K562 (cell line): ENCODE measurements at regions not wholly inside any gene's neighbourhood (a gene's known extent, or its start where the extent isn't known, plus 50 kb on each side); places are given as distances from the start of the nearest gene placed in this dataset.

ENCODE experiments used
- ATAC-seq: fragments of 200-7000 bp; cut with Tn5 transposase; 3 replicates; pipeline ENCODE4 v1.9.1; 2020; ENCODE audit warnings: moderate library complexity
- BruUV-seq: library from RNA; stranded (reverse); fragments of 400-500 nt; replicated peaks from 2 replicates; lab custom pipeline; 2021; lab: Mats Ljungman, UMichigan
- CTCF ChIA-PET: fragments of 300-600 bp; formaldehyde crosslinking; extraction: SDS; loops from one replicate; lab custom pipeline; 2021; ENCODE audit warnings: low intra/inter-chr PET ratio; lab: Yijun Ruan, JAX
- POLR2A ChIA-PET: fragments of 300-600, 350-650 bp; sonication (Branson Sonifier 250); formaldehyde crosslinking; extraction: SDS; loops from one replicate; lab custom pipeline; 2021; ENCODE audit warnings: antibody characterized with exemption, inconsistent platforms; lab: Yijun Ruan, JAX
- DNase-seq, 4 experiments: peaks; one replicate each; pipeline versions ENCODE4 v3.0.0 to v3.0.0-alpha.2; 2011 to 2018; ENCODE audit warnings: low spot score in 3 of 4, mixed read lengths in 3 of 4; ENCODE audit errors: extremely low read depth in 1 of 4
- FAIRE-seq: peaks from 2 replicates; lab custom pipeline; 2011; peaks lifted over from hg19 to GRCh38; lab: Jason Lieb, UNC
- H2AFZ ChIP-seq: 2 replicates; pipeline ENCODE4 v1.6.0; 2011; ENCODE audit warnings: low read depth, low read length, control low read depth, inconsistent platforms
- H3K27ac ChIP-seq: fragments of 200-600 bp; 3 replicates; pipeline ENCODE4 v1.8.0; 2011; ENCODE audit warnings: low read depth, mild to moderate bottlenecking, control low read depth, inconsistent platforms, low read length, moderate library complexity, mixed read lengths; ENCODE audit errors: extremely low read depth
- H3K27me3 ChIP-seq, 2 experiments: fragments of 300-600 bp in 1 of 2; 2 replicates in 1 of 2; 3 replicates in 1 of 2; pipeline versions ENCODE4 v1.6.0 to v1.8.0; 2011; ENCODE audit warnings: inconsistent platforms in 2 of 2, low read length in 2 of 2, mild to moderate bottlenecking in 1 of 2, mixed read lengths in 1 of 2, moderate library complexity in 1 of 2; ENCODE audit not compliant: control insufficient read depth in 2 of 2, insufficient read depth in 2 of 2
- H3K36me3 ChIP-seq: fragments of 300-600 bp; 3 replicates; pipeline ENCODE4 v1.8.0; 2011; ENCODE audit warnings: mild to moderate bottlenecking, low read length, inconsistent platforms; ENCODE audit not compliant: control insufficient read depth, insufficient read depth
- H3K4me1 ChIP-seq, 2 experiments: fragments of 200-600 bp in 1 of 2; replicated peaks in 1 of 2; 2 replicates in 1 of 2; 3 replicates in 1 of 2; pipeline versions ENCODE4 v1.5.1 to v1.8.0; 2011; ENCODE audit warnings: inconsistent platforms in 2 of 2, low read length in 2 of 2, mild to moderate bottlenecking in 1 of 2, mixed read lengths in 1 of 2, moderate library complexity in 1 of 2; ENCODE audit not compliant: control insufficient read depth in 2 of 2, insufficient read depth in 2 of 2
- H3K4me2 ChIP-seq: 2 replicates; pipeline ENCODE4 v1.6.1; 2011; ENCODE audit warnings: low read length, control low read depth, inconsistent platforms, mixed read lengths; ENCODE audit not compliant: insufficient read depth
- H3K4me3 ChIP-seq: fragments of 200-600 bp; sonication (generic), shearing (Covaris generic); 2 replicates; pipeline ENCODE4 v1.5.1; 2016; ENCODE audit warnings: control low read depth, inconsistent platforms
- H3K79me2 ChIP-seq: fragments of 200-600 bp; 3 replicates; pipeline ENCODE4 v1.8.0; 2011; ENCODE audit warnings: low read length, inconsistent platforms; ENCODE audit not compliant: control insufficient read depth, insufficient read depth
- H3K9ac ChIP-seq, 2 experiments: 2 replicates each; pipeline versions ENCODE4 v1.6.0 to v1.6.1; 2011; ENCODE audit warnings: low read depth in 2 of 2, low read length in 2 of 2, control low read depth in 1 of 2, inconsistent platforms in 1 of 2, mild to moderate bottlenecking in 1 of 2, mixed read lengths in 1 of 2; ENCODE audit not compliant: insufficient read depth in 1 of 2
- H3K9me1 ChIP-seq: one replicate; pipeline ENCODE4 v1.6.0; 2011; ENCODE audit warnings: inconsistent platforms, mild to moderate bottlenecking, low read length, moderate library complexity; ENCODE audit not compliant: control insufficient read depth, insufficient read depth
- H3K9me3 ChIP-seq: replicated peaks from 2 replicates; pipeline ENCODE4 v1.5.1; 2011; ENCODE audit warnings: low read depth, low read length, inconsistent platforms; ENCODE audit not compliant: control insufficient read depth, insufficient read depth
- H4K20me1 ChIP-seq: replicated peaks from 2 replicates; pipeline ENCODE4 v1.6.1; 2011; ENCODE audit warnings: low read length, inconsistent platforms, mixed read lengths; ENCODE audit not compliant: control insufficient read depth, insufficient read depth
- CBX8 ChIP-seq: fragments of 200-600 bp; sonication (generic); IDR thresholded peaks from 2 replicates; pipeline ENCODE4 v1.6.1; 2012; ENCODE audit warnings: borderline replicate concordance, mixed run types, low read depth, mild to moderate bottlenecking, moderate library complexity, mixed read lengths, low read length, control low read depth, inconsistent platforms; ENCODE audit not compliant: poor library complexity, severe bottlenecking; ENCODE audit errors: extremely low read depth
- DDX20 ChIP-seq: fragments of 450-650 bp; IDR thresholded peaks from 2 replicates; pipeline ENCODE4 v1.6.1; 2016; ENCODE audit warnings: missing genetic modification characterization, low read depth, mild to moderate bottlenecking, missing compliant biosample characterization, moderate library complexity
- HDAC6 ChIP-seq: IDR thresholded peaks from 2 replicates; pipeline ENCODE4 v1.6.1; 2012; ENCODE audit warnings: low read depth, mild to moderate bottlenecking, control low read depth, inconsistent platforms, low read length, moderate library complexity
- IRF9 ChIP-seq: fragments of 450-650 bp; IDR thresholded peaks from 2 replicates; pipeline ENCODE4 v1.6.1; 2016; ENCODE audit warnings: missing biosample characterization, missing genetic modification characterization
- NCOA4 ChIP-seq: fragments of 450-650 bp; IDR thresholded peaks from 2 replicates; pipeline ENCODE4 v1.6.1; 2018; ENCODE audit warnings: mild to moderate bottlenecking; ENCODE audit not compliant: partially characterized antibody
- ZNF778 ChIP-seq: fragments of 450-650 bp; formaldehyde crosslinking; IDR thresholded peaks from 2 replicates; pipeline ENCODE4 v1.4.0; 2020; ENCODE audit warnings: mild to moderate bottlenecking, moderate library complexity
- ZNF785 ChIP-seq: fragments of 250-450 bp; sonication (Bioruptor Pico); IDR thresholded peaks from 2 replicates; pipeline ENCODE4 v1.4.0; 2020; ENCODE audit warnings: mild to moderate bottlenecking
- WGBS: fragments of 100-300 bp; shearing (Covaris generic); methylation state at CpG from one replicate; pipeline ENCODE4 v1.1.6; 2016; ENCODE audit warnings: low coverage, mixed read lengths; ENCODE audit not compliant: insufficient coverage; ENCODE audit errors: missing lambda C conversion rate; 5-methylcytosine and 5-hydroxymethylcytosine counted together
- in situ Hi-C: fragments of 300-500 bp; cut with MboI; formaldehyde crosslinking; loops from 4 replicates; pipeline ENCODE4 v1.15.0; 2018; ENCODE audit warnings: inconsistent platforms, mixed read lengths
- intact Hi-C: fragments of 100-400 bp; cut with micrococcal nuclease; formaldehyde crosslinking; loops from 2 replicates; pipeline ENCODE4 v1.14.2; 2022
- TF ChIP-seq, protein P1 (sequence below): sonication (generic); formaldehyde crosslinking; IDR thresholded peaks from 2 replicates; pipeline ENCODE4 v1.5.0; 2020; ENCODE audit warnings: missing genetic modification reagents

DNA sequence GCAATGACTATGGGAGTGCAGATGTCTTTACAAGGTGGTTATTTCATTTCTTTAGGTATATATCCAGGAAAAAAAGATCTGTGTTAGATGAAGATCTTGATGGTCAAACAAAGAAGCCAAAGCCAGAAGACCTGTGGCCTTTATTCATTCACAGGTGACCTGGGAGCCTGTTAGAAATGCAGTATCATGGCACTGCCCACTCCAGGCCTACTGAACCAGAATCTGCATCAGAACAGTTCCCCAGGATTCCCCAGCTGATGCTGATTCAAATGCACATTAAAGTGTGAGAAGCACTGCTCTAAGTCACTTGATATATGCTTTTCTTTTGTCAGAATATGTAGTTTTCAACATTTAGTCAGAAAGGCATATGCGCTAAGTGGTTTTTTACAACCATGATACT lies 251.1 kb downstream of the IPMK start:
- Histone ChIP-seq H4K20me1 (no peaks in the 10 kb centered on the region), H3K79me2 (no peaks in the 10 kb centered on the region), H3K9ac (no peak overlapping the region), H3K4me1 (no peaks in the 10 kb centered on the region), H3K9me3 (no peaks in the 10 kb centered on the region), H2AFZ (no peak overlapping the region), H3K36me3 (no peaks in the 10 kb centered on the region), H3K27me3 (no peaks in the 10 kb centered on the region), H3K9me1 (no peaks in the 10 kb centered on the region), H3K4me3 (no peak overlapping the region), H3K4me2 (no peak overlapping the region), H3K27ac (no peak overlapping the region)
- CTCF ChIA-PET, result interaction anchor here (0.6 to 0.8 kb wide), 2 partner anchors 47 to 1083 kb away, joined by 3 read pairs; no protein-coding TSS in a partner anchor
- FAIRE-seq, result no peak
- DNase-seq, result no peak
- WGBS, result 21% methylated on average over 1 of the region's 1 CpG
- POLR2A ChIA-PET, result no interaction called here
- no TSS peak for BruUV-seq
- no peak for ATAC-seq
- intact Hi-C loops, result no loop called here
- no peak for TF ChIP-seq HDAC6
- no peak for TF ChIP-seq CBX8
- TF ChIP-seq DDX20 (tag), result no peak
- TF ChIP-seq NCOA4, result no peak
- TF ChIP-seq ZNF785 (CRISPR knock-in tag), result no peak
- no peak for TF ChIP-seq IRF9 (tag)
- TF ChIP-seq ZNF778 (CRISPR knock-in tag), result no peak
- TF ChIP-seq, protein P1, sequence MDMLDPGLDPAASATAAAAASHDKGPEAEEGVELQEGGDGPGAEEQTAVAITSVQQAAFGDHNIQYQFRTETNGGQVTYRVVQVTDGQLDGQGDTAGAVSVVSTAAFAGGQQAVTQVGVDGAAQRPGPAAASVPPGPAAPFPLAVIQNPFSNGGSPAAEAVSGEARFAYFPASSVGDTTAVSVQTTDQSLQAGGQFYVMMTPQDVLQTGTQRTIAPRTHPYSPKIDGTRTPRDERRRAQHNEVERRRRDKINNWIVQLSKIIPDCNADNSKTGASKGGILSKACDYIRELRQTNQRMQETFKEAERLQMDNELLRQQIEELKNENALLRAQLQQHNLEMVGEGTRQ (CRISPR knock-in tag), result no peak
- in situ Hi-C loops, result no loop called here
